Sigmoid colon (tissue), 6 donors: ENCODE measurements at regions not wholly inside any gene's neighbourhood (a gene's known extent, or its start where the extent isn't known, plus 50 kb on each side); places are given as distances from the start of the nearest gene placed in this dataset.
A peak's percentile ranks its signal among the peaks of the same experiment; 100 is the strongest.

Source experiments
- DNase-seq: peaks from one replicate; pipeline ENCODE4 v3.0.0-alpha.2; 2019
- H3K27ac ChIP-seq, 4 donors: fragments of 200-600 bp; sonication (generic); one replicate each; pipeline ENCODE4 v1.5.1; 2016 to 2019; ENCODE audit warnings: mild to moderate bottlenecking in 1 of 4
- H3K27me3 ChIP-seq, 3 donors: fragments of 200-600 bp; sonication (generic); one replicate each; pipeline ENCODE4 v1.5.1; 2019; ENCODE audit warnings: mild to moderate bottlenecking in 1 of 3
- H3K36me3 ChIP-seq, 4 donors: fragments of 200-600 bp; sonication (generic); one replicate each; pipeline ENCODE4 v1.5.1; 2016 to 2019
- H3K4me1 ChIP-seq, 4 donors: fragments of 200-600 bp; sonication (generic); one replicate each; pipeline ENCODE4 v1.5.1; 2017 to 2019
- H3K4me3 ChIP-seq, 4 donors: fragments of 200-600 bp; sonication (generic); one replicate each; pipeline ENCODE4 v1.5.1; 2017 to 2019; ENCODE audit warnings: mild to moderate bottlenecking in 2 of 4, moderate library complexity in 1 of 4
- H3K9me3 ChIP-seq, 4 donors: fragments of 200-600 bp in 3 of 4; sonication (generic) in 3 of 4; one replicate each; pipeline versions ENCODE4 v1.5.1 to v1.6.1; 2013 to 2019
- EP300 ChIP-seq, 4 donors: sonication (generic); formaldehyde crosslinking; IDR thresholded peaks; one replicate each; pipeline ENCODE4 v1.6.1; 2017; ENCODE audit warnings: antibody characterized with exemption in 4 of 4
- POLR2A ChIP-seq, 2 donors: fragments of 450-650 bp; IDR thresholded peaks; one replicate each; pipeline ENCODE4 v1.6.1; 2016; ENCODE audit warnings: antibody characterized with exemption in 2 of 2, mild to moderate bottlenecking in 2 of 2, moderate library complexity in 2 of 2
- POLR2AphosphoS5 ChIP-seq, 4 donors: sonication (generic); formaldehyde crosslinking; IDR thresholded peaks; one replicate each; pipeline ENCODE4 v1.6.1; 2017; ENCODE audit warnings: antibody characterized with exemption in 4 of 4
- WGBS, 2 donors: extraction: QIAGEN DNeasy Blood & Tissue Kit; methylation state at CpG; one replicate each; pipeline ENCODE4 v1.1.7; 2013; 5-methylcytosine and 5-hydroxymethylcytosine counted together
- intact Hi-C: fragments of 100-400 bp; cut with DNase I; formaldehyde crosslinking; loops from one replicate; pipeline ENCODE4 v1.15.1; 2023
- TF ChIP-seq, protein P1 (sequence below), 4 experiments: fragments of 450-650 bp in 3 of 4; fragments of 200-600 bp in 1 of 4; IDR thresholded peaks; one replicate each; pipeline ENCODE4 v1.5.1; 2016 to 2019; ENCODE audit warnings: antibody characterized with exemption in 4 of 4, mild to moderate bottlenecking in 3 of 4, moderate library complexity in 2 of 4
- donor health status: healthy with polysubstance abuse.
- donor health status: healthy.

DNA sequence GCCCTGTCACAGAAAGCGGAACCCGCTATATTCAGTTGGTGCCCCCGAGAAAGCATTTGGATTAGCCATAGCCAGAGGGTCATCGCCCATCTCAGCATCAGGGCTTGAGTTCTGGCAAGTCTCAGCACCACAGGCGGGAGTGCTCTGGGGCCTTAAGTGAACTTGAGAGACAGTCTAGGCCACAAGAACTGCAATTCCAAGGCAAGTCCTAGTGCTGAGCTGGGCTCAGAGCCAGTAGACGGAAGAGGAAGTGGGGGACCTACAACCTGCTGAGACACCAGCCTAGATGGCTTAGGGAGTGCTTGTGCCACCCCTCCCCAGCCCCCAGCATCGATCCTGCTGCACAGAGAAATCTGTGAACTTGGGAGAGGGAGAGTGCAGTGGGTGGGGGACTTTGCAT, 594.9 kb downstream of the CCDC171 start:
- Histone ChIP-seq H3K9me3 (no peaks in the 10 kb centered on the region), H3K27ac (no peak overlapping the region), H3K36me3 (no peaks in the 10 kb centered on the region), H3K4me1 (peaks cover 0 to 31% (median 29%) of the 10 kb centered on the region in 4 donors), H3K27me3 (no peaks in the 10 kb centered on the region), H3K4me3 (no peak overlapping the region)
- 81 to 86% methylated on average over 7 of the region's 7 CpGs for WGBS, 2 donors
- TF ChIP-seq EP300 (IDR thresholded peaks at IDR 0.05) (no peak), POLR2A (IDR thresholded peaks at IDR 0.05) (no peak), POLR2AphosphoS5 (IDR thresholded peaks at IDR 0.05) (no peak)
- TF ChIP-seq, protein P1, sequence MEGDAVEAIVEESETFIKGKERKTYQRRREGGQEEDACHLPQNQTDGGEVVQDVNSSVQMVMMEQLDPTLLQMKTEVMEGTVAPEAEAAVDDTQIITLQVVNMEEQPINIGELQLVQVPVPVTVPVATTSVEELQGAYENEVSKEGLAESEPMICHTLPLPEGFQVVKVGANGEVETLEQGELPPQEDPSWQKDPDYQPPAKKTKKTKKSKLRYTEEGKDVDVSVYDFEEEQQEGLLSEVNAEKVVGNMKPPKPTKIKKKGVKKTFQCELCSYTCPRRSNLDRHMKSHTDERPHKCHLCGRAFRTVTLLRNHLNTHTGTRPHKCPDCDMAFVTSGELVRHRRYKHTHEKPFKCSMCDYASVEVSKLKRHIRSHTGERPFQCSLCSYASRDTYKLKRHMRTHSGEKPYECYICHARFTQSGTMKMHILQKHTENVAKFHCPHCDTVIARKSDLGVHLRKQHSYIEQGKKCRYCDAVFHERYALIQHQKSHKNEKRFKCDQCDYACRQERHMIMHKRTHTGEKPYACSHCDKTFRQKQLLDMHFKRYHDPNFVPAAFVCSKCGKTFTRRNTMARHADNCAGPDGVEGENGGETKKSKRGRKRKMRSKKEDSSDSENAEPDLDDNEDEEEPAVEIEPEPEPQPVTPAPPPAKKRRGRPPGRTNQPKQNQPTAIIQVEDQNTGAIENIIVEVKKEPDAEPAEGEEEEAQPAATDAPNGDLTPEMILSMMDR (IDR thresholded peaks at IDR 0.05) = no peak
- intact Hi-C loops = no loop called here
- DNase-seq = no peak

DNA sequence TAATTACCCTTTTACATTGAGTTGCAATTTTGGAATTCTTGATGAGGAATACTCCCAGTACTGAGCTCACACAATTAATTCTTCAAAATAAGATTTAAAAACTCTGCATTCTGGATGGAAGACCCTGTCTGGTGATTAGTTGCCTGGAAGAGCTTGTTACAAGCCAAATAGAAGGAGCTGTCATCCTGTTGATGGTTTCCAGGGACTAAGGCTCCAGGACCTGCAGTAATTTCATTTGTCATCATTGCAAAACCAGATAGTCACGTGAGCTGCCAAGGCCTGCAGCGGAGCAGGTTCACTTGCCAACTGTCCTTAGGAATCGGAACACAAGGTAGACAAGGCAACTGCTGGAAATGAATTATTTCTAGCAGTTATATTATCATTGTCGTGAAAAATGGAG, 597.7 kb downstream of the CCDC171 start:
- WGBS, 2 donors = 79 to 84% methylated on average over 4 of the region's 4 CpGs
- TF ChIP-seq, protein P1 (IDR thresholded peaks at IDR 0.05) = no peak
- TF ChIP-seq EP300 (IDR thresholded peaks at IDR 0.05) (peak; percentile 81 to 94 (median 84)), POLR2AphosphoS5 (IDR thresholded peaks at IDR 0.05) (peak; percentile 97 to 98 (median 98))
- Histone ChIP-seq H3K4me1 (peaks cover 0 to 46% (median 40%) of the 10 kb centered on the region in 4 donors), H3K4me3 (no peak overlapping the region), H3K36me3 (no peaks in the 10 kb centered on the region), H3K9me3 (no peaks in the 10 kb centered on the region), H3K27me3 (no peaks in the 10 kb centered on the region), H3K27ac (peak overlapping the region in 3 of 4 donors; percentile 70 to 73 (median 73))
- DNase-seq = peak; percentile 89
- intact Hi-C loops = loop anchor here (5.0 to 10.0 kb wide), 2 partner anchors 106 to 722 kb away; partner anchors contain the start of gene BNC2

DNA sequence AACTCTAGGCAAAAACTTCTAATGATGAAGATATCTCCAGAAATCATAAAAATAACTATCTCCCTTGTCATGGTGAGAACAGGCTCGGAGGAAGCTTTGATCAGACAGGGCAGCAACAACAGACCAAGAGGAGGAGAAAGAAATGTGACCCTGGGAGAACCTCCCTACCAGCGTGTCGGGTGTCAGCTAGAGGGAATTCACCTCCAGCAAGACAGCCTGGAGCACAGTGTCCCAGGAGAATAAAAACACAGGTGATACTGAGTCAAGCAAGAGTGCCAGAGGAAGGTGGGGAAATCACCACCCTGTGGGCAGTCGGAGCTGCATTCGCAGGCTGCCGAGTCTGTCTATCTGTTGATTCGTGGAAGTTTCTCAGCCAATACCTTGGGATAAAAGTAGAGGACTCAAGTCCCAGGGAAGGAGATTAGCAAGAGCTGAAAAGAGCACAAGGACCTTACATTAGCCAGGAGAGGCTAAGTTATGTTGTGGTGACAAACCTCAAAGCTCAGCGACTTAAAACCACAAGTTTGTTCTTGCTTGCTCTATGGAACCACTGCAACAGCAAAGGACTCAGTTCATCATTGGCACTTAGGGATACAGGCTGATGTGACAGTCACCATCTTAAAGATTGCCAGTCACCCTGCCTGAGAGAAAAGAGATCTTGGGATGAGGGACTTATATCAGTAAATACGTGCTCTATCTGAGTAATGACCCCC, 598.3 kb downstream of the CCDC171 start:
- Histone ChIP-seq H3K27ac (peak overlapping the region in 3 of 4 donors; percentile 70 to 73 (median 73)), H3K36me3 (no peaks in the 10 kb centered on the region), H3K27me3 (no peaks in the 10 kb centered on the region), H3K4me1 (peaks cover 0 to 46% (median 40%) of the 10 kb centered on the region in 4 donors), H3K4me3 (no peak overlapping the region), H3K9me3 (no peaks in the 10 kb centered on the region)
- 77 to 86% methylated on average over 9 of the region's 9 CpGs for WGBS, 2 donors
- DNase-seq = no peak
- intact Hi-C loops = loop anchor here (5.0 to 10.0 kb wide), 2 partner anchors 106 to 721 kb away; partner anchors contain the start of gene BNC2
- no peak for TF ChIP-seq POLR2AphosphoS5 (IDR thresholded peaks at IDR 0.05)

DNA sequence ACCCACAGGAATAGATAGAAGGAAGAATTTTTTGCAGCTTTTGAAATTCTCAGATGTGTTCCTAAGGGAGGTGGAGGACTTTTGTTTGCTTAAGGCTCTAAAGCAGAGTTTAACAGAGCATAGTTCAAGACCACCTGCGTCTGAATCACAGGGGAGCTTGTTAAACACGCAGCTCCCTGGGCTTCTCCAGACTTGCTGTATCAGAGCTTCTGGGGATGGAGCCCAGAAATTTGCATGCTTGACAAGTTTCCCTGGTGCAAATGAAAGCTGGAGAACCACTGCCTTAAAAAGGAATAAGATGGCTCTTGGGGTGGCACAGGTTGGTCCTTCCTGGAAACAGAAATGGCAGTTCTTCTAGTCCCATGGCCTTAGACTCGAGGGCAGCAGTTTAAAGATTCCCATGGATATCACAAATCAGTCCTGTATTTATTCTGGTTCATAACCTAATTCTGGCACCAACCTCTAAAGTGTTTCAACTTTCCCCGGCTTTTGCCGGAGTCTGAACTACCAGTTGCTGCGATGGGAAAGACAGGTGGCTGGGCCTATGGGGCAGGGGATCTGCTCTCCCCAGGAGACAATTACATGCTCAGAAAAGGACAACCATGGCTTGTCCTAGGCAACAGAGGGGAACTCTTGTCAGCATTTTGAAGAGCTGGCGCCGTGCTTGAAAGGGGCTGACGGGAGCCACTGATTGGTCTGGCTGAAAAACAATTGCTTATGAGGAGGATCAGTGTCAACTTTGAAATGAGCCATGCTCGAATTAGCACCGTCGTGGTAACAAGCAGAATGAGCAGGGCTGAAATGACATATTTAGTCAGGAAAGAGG, 599.6 kb downstream of the CCDC171 start:
- H3K27ac ChIP-seq = peak overlapping the region in 3 of 4 donors; percentile 70 to 73 (median 73)
- no peak for TF ChIP-seq POLR2AphosphoS5 (IDR thresholded peaks at IDR 0.05)
- no peak for TF ChIP-seq EP300 (IDR thresholded peaks at IDR 0.05)
- TF ChIP-seq, protein P1 (IDR thresholded peaks at IDR 0.05) = no peak
- TF ChIP-seq POLR2A (IDR thresholded peaks at IDR 0.05) = no peak
- H3K27me3 ChIP-seq = no peaks in the 10 kb centered on the region
- intact Hi-C loops = loop anchor here (5.0 to 10.0 kb wide), 2 partner anchors 108 to 720 kb away; partner anchors contain the start of gene BNC2
- no peaks in the 10 kb centered on the region for H3K9me3 ChIP-seq
- H3K4me3 ChIP-seq = no peak overlapping the region
- peaks cover 0 to 46% (median 40%) of the 10 kb centered on the region in 4 donors for H3K4me1 ChIP-seq
- no peaks in the 10 kb centered on the region for H3K36me3 ChIP-seq
- no peak for DNase-seq
- 83 to 88% methylated on average over 12 of the region's 12 CpGs for WGBS, 2 donors

DNA sequence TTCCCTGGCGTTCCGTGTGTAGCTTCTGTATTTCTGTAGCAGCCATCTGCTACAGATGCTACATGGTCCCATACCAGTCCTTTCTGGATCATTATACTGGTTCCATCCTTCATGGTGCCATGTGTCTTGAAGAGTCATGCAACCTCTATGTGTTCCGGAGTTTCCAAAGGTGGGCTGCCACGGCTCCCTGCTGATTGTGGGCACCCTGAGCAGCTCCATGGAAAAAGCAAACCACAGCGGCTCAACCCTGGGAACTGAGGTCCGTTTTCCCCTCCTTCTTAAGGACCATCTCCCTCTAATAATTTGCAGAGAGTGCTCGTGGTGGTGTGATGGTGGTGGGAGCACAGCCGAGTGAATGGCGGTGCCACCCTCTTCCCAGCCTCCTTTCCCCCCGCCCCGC, 600.4 kb downstream of the CCDC171 start:
- H3K9me3 ChIP-seq = no peaks in the 10 kb centered on the region
- H3K27me3 ChIP-seq = no peaks in the 10 kb centered on the region
- 93 to 94% methylated on average over 11 of the region's 11 CpGs for WGBS, 2 donors
- peak overlapping the region in 3 of 4 donors; percentile 70 to 73 (median 73) for H3K27ac ChIP-seq
- H3K4me1 ChIP-seq = peaks cover 0 to 46% (median 40%) of the 10 kb centered on the region in 4 donors
- TF ChIP-seq POLR2AphosphoS5 (IDR thresholded peaks at IDR 0.05) = no peak
- TF ChIP-seq POLR2A (IDR thresholded peaks at IDR 0.05) = no peak
- TF ChIP-seq, protein P1 (IDR thresholded peaks at IDR 0.05) = no peak
- no peak for TF ChIP-seq EP300 (IDR thresholded peaks at IDR 0.05)
- H3K36me3 ChIP-seq = no peaks in the 10 kb centered on the region
- H3K4me3 ChIP-seq = no peak overlapping the region
- intact Hi-C loops = loop anchor here (5.0 to 10.0 kb wide), 2 partner anchors 108 to 719 kb away; partner anchors contain the start of gene BNC2
- no peak for DNase-seq
